ENCODE measurements at regions not wholly inside any gene's neighbourhood (a gene's known extent, or its start where the extent isn't known, plus 50 kb on each side); places are given as distances from the start of the nearest gene placed in this dataset.

DNA sequence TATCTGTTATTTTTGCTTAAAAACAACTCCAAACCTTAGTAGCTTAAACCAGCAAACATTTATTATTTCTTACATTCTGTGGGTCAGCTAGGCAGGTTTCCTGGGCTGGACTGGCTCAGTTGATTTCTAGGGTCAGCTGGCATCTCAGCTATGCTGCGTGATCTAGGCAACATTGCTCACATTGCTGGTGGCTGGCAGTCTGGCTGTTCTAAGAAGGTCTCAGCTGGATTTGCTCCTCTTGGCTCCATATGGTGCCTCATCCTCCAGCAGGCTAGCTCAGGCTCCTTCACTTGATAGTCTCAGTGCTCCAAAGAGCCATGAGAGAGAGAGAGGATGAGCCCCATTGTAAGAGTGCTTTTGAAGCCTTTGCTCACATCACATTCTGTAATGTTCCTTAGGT, 470.6 kb upstream of the CDH5 start:
- H3K23me2 ChIP-seq (ENCODE audit: low read depth, low read length), result no peaks in the 10 kb centered on the region; the same call in 1 of the 2 replicates
- no peak overlapping the region for H2BK12ac ChIP-seq (ENCODE audit: low read depth, low read length)
- WGBS, 2 experiments (ENCODE audit: extremely low coverage in 1 of 2, insufficient coverage in 1 of 2, insufficient read length in 1 of 2, insufficient replicate concordance in 2 of 2, low coverage in 1 of 2, low lambda C conversion rate in 2 of 2, missing lambda C conversion rate in 1 of 2), result 90% methylated on average over 1 of the region's 1 CpG; no CpG with 5 or more reads in 1 of the 2 experiments
- no peaks in the 10 kb centered on the region; a peak in 1 of 7 replicates for H3K27me3 ChIP-seq (replicated peaks in 1 of 4; ENCODE audit: control insufficient read depth in 3 of 4, extremely low read depth in 1 of 4, insufficient read depth in 3 of 4, low read length in 3 of 4)
- H3K36me3 ChIP-seq (ENCODE audit: control insufficient read depth in 2 of 4, insufficient read depth in 4 of 4, low read length in 3 of 4), result no peaks in the 10 kb centered on the region
- H3K4me1 ChIP-seq (replicated peaks in 1 of 4; ENCODE audit: control insufficient read depth in 3 of 4, insufficient read depth in 4 of 4, low read length in 3 of 4), result no peaks in the 10 kb centered on the region; a peak in 2 of 7 replicates
- H4K20me1 ChIP-seq (replicated peaks in 1 of 2; ENCODE audit: control insufficient read depth in 1 of 2, insufficient read depth in 2 of 2, low read length in 2 of 2), result no peaks in the 10 kb centered on the region
- no peak overlapping the region for H3K9ac ChIP-seq (replicated peaks in 1 of 4; ENCODE audit: extremely low read depth in 1 of 4, low read depth in 3 of 4, low read length in 3 of 4)
- no peak overlapping the region for H2AFZ ChIP-seq (ENCODE audit: low read length)
- H2BK20ac ChIP-seq (ENCODE audit: low read length), result no peak overlapping the region
- no peak overlapping the region for H4K5ac ChIP-seq (ENCODE audit: insufficient read length, low read depth, low read length)
- CTCF ChIA-PET (ENCODE audit: partially characterized antibody), result interaction anchor here (0.6 to 2.0 kb wide), 3 partner anchors 14 to 549 kb away, joined by 3 to 11 read pairs (median 5); no protein-coding TSS in a partner anchor
- H3K18ac ChIP-seq (ENCODE audit: extremely low read depth, low read length), result no peak overlapping the region
- no peak overlapping the region for H2AK5ac ChIP-seq (ENCODE audit: low read depth, low read length)
- H3K4ac ChIP-seq (replicated peaks; ENCODE audit: insufficient read length, low read depth, low read length), result no peak overlapping the region
- no peak for DNase-seq (ENCODE audit: low read depth in 1 of 2, low spot score in 2 of 2)
- H2BK15ac ChIP-seq (ENCODE audit: low read length), result no peak overlapping the region
- no peak overlapping the region for H2BK5ac ChIP-seq (ENCODE audit: low read depth, low read length)
- no peak overlapping the region for H3K56ac ChIP-seq (replicated peaks; ENCODE audit: insufficient read length, low read depth, low read length)
- no peak overlapping the region for H3K27ac ChIP-seq (ENCODE audit: low read depth, low read length)
- H3K23ac ChIP-seq (ENCODE audit: insufficient read length), result no peak overlapping the region
- FAIRE-seq, result no peak
- H3K9me3 ChIP-seq (ENCODE audit: insufficient read depth in 2 of 2, low read depth in 1 of 2, low read length in 1 of 2), result 0 out of 4 replicates have a peak, but pooled peaks cover 0 to 3% of the 10 kb centered on the region in 2 experiments
- H3K4me2 ChIP-seq (ENCODE audit: insufficient read depth in 1 of 2, low read depth in 2 of 2, low read length in 2 of 2), result no peak overlapping the region
- POLR2A ChIA-PET (ENCODE audit: partially characterized antibody), result no interaction called here
- no peaks in the 10 kb centered on the region for H3K79me2 ChIP-seq (ENCODE audit: control insufficient read depth in 1 of 2, insufficient read depth in 2 of 2, low read length in 2 of 2)
- H3K14ac ChIP-seq (ENCODE audit: insufficient read length), result no peak overlapping the region
- H3K79me1 ChIP-seq (ENCODE audit: low read depth, low read length), result no peaks in the 10 kb centered on the region
- H4K91ac ChIP-seq (replicated peaks; ENCODE audit: insufficient read length, low read length), result no peak overlapping the region
- no peak overlapping the region for H4K8ac ChIP-seq (ENCODE audit: extremely low read depth, insufficient read depth, low read length)
- no peak overlapping the region for H3K4me3 ChIP-seq (ENCODE audit: extremely low read depth in 1 of 4, insufficient read depth in 2 of 4, low read depth in 3 of 4, low read length in 4 of 4)
- no peak overlapping the region for H2BK120ac ChIP-seq (replicated peaks; ENCODE audit: low read depth, low read length)
- no peak for TF ChIP-seq NRF1 (IDR thresholded peaks at IDR 0.05; ENCODE audit: low read depth, low read length)
- TF ChIP-seq SRF (IDR thresholded peaks at IDR 0.05; ENCODE audit: low read depth, low read length), result no peak
- no peak for TF ChIP-seq BRCA1 (IDR thresholded peaks at IDR 0.05; ENCODE audit: low read depth, low read length)
- no peak for TF ChIP-seq CBX8 (IDR thresholded peaks at IDR 0.05; ENCODE audit: borderline replicate concordance, low read depth, low read length)
- TF ChIP-seq, protein P1, sequence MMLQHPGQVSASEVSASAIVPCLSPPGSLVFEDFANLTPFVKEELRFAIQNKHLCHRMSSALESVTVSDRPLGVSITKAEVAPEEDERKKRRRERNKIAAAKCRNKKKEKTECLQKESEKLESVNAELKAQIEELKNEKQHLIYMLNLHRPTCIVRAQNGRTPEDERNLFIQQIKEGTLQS (IDR thresholded peaks at IDR 0.05; ENCODE audit: insufficient read depth, low read depth, low read length), result no peak

All from H1 (cell line).